Stimulated activated CD4-positive, alpha-beta T cell treated with anti-CD3 and anti-CD28 coated beads, Interleukin-12 subunit alpha, Interleukin-12 subunit beta, amount 100 ng/mL, for 24 hours (primary cell): ENCODE measurements at regions not wholly inside any gene's neighbourhood (a gene's known extent, or its start where the extent isn't known, plus 50 kb on each side); places are given as distances from the start of the nearest gene placed in this dataset.
"Not testable (repeated sequence)": the region's sequence is repeated elsewhere in the genome, so short reads cannot be mapped to it uniquely, and the experiment has no call there.

ENCODE experiments used
- DNase-seq, 2 experiments: peaks; one replicate each; pipeline ENCODE4 v3.0.0-alpha.2; 2020; ENCODE audit warnings: low read depth in 2 of 2

- not testable (repeated sequence) for DNase-seq
Measured at GRCh38 chr17:21470422-21470821, 94.3 kb downstream of the KCNJ12 start.

DNA sequence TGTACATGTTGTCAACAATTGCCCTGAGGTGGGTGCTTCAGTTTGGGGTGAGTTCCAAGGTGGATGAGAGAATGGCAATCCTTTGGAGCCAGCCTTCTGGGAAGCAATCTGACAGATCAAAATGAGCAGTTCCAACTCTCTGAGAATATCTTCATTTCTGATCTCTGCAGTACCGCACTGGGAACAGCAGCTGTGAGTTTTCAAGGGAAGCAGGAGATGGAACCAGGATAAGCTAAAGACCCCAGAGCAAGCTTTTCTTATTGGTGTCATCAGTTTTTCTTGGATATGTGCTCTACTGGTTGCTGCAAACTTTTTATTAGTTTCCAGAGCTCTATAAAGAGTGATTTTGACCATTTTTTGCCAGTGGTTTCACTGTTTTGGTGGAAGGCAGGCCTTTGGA lies 94.7 kb downstream of the KCNJ12 start:
- DNase-seq, result no peak

- DNase-seq, result no peak
Measured at GRCh38 chr17:21474815-21475214, 98.7 kb downstream of the KCNJ12 start.

DNA sequence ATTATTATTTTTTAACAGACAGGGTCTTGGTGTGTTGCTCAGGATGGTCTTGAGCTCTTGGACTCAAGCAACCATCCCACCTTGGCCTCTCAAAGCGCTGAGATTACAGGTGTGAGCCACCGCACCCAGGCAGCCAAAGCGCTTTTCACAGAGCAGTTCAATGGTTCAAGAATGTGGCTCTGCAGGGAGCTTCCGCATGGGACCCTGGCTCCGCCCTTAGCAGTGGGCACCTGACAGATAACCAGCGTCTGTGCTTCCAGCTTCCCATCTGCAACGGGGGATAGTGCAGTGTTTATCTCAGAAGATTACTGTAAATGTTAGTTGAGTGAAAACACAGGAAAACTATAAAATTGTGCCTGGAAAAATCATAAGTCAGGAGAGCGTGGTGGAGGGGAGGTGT lies 99.4 kb downstream of the KCNJ12 start:
- no peak for DNase-seq

DNA sequence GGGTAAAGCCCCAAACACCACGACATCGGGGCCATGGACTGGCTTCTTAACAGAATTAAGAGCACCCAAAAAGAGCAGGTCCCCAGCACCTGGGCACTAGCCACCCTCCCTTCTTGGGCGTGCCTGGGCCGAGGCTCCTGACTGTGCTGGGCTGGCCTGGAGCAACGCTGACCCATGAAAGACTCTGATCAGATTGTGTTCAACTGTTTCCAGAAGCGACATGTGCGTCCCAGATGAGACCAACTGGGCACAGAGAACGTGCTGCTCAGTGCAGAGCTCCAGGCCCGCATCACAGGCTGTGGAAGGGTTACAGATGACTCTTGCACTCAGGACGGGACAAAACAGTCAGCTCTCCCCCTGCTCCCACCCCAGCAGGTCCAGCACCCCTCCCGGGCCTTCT lies 100.7 kb downstream of the KCNJ12 start:
- DNase-seq, result no peak

DNA sequence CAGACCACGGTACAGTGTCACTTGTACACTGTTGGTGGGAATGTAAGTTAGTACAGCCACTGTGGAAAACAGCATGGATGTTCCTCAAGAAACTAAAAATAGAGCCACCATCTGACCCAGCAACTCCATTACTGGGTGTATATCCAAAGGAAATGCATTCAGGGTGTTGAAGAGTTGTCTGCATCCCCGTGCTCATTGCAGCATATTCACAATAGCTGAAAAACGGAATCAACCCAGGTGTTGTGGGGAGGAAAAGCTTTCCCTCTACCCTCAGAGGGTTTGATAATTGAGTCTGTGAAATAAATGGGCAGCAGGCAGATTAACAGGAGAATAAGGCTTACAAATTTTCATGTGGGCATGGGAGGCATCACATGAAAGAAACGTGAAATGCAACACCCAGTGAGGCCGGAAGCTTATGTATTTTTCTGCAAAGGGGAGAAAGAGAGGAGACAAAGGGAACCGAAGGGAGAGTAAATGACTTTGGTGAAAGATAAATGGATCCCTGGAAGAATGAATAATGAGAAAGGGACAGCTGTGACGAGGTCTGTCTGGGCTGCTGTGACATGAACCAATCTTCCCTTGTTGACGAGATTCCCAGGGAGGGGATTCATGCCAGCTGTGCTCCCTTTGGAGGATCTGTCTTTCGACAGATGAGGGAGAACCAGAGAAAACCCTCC lies 106.2 kb downstream of the KCNJ12 start:
- DNase-seq, result no peak

DNA sequence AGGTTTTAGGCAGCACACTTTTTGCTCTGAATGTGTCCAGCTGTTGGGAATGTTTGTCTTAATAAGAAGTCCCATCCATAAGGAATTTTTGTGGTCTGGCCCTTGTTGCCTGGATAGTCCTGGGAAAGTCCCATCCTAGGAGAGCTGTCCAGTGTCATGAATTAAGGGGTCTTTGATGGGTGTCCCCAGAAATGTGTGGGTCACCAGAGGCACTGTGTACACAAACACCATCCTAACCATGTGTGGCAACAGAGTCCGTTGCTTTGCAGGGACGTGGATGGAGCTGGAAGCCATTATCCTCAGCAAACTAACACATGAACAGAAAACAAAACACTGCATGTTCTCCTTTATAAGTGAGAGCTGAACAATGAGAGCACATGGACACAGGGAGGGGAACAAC lies 111.9 kb downstream of the KCNJ12 start:
- DNase-seq, result not testable (repeated sequence)

DNA sequence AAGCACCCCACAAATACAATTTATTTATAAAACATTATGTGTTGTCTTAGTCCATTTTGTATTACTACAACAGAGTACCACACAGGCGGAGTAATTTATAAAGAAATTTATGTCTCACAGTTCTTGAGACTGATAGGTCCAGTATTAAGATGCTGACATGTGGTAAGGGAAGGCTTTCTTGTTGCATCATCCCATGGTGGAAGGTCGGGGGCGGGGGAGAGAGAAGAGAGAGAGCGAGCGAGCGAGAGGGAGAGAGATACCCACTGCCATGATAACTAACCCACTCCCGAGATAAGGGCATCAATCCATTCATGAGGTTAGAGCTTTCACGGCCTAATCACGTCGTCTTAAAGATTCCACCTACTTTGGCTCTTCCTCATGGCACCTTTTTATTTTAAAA lies 117.8 kb downstream of the KCNJ12 start:
- DNase-seq, result no peak

- DNase-seq, result no peak
Measured at GRCh38 chr17:21495281-21495680, 119.1 kb downstream of the KCNJ12 start.

- DNase-seq, result no peak
Measured at GRCh38 chr17:21500064-21500463, 123.9 kb downstream of the KCNJ12 start.

- DNase-seq, result not testable (repeated sequence)
Measured at GRCh38 chr17:21501927-21502700, 126.0 kb downstream of the KCNJ12 start.

DNA sequence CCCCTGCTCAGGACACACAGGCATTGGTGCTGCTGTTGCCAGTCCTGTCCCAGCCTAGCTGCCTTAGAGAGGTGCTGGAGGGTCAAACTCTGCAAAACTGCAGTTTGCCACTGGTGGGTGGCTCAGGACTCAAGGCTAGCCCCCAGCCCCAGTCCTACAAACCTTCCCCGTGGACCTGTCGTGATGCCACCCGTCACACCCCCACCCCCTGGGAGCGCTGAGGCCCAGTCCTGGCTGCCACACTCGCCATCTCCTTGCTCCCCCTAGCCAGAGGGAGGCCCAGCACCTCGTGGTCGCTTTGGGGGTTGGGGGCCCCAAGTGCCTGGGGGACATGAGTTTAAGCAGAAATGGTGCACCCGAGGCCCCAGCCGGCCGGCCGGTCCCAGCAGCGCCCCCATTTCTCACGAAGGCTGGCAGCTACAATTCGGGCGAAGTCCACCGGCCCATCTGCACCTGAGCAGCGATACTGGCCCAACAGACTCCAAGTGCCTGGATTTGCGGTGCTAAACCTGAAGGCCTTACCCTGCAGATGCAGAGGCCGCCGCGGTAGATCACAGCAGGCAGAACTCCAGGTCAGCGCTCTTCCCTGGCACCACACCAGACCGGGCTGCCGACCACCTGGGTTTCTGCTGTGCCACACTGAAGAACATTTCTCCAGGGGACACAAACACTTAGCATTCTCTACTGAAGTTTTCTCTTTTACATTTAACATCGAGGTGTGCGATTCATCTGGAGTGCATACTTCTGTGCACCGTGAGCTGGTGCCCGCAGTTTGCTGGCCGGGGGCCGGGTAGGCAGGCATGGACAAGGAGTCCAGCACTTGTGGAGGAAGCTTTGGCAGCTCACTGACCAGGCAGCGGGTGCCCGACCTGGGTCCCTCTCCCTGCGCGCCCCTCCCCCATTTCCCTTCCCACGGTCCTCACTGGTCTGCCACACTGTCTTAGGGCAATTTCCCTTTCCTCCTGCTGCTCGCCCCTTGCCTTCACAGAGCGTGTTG lies 130.0 kb downstream of the KCNJ12 start:
- no peak for DNase-seq

- DNase-seq, result not testable (repeated sequence)
Measured at GRCh38 chr17:21507806-21508205, 131.6 kb downstream of the KCNJ12 start.

DNA sequence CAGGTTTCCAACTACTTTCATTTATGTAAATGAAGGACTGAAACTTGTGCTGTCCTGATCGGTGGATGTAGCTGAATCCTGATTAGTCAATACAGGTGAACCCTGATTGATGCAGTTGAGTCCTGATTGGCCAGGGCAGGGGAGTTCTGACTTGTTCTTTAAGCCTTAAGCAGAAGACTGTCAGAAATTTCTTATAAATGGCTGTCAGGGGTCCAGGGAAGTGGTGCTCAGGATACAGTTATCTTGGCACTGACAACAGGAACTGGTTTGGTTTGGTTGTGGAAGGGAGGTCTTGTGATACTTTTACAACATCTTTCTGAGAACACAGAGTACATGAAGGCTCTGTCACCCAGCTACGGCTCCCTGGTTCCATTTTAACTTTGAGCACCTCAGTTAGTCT lies 132.1 kb downstream of the KCNJ12 start:
- no peak for DNase-seq

- DNase-seq, result not testable (repeated sequence)
Measured at GRCh38 chr17:21509356-21509755, 133.2 kb downstream of the KCNJ12 start.

DNA sequence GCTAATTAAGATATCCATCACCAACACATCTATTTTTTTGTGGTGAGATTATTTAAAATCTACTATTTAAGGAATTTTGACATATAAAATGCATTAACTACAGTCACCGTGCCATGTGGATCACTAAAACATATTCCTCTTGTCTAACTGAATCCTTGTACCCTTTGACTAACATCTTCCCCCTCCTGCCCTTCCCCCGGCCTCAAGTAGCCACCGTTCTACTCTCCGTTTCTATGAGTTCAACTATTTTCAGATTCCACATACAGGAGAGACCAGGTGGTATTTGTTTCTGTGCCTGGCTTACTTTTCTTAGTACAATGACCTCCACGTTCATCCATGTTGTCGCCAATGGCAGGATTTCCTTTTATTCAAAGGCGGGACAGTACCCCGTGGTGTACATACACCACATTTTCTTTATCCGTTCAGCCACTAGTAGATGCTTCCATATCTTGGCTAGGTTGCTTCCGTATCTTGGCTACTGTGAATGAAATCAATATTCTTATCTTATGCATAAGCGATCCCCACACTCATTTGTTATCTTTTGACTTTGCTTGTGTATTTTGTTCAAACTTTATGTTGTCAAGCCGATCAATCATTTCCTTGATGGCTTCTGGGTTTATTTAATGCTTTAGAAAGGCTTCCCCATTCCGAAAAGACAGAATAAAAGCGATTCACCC lies 134.7 kb downstream of the KCNJ12 start:
- no peak for DNase-seq

GRCh38 chr17:21511363-21512195 lies 135.4 kb downstream of the KCNJ12 start:
- DNase-seq, result peak; percentile 39 to 57

- DNase-seq, result no peak
Measured at GRCh38 chr17:21512307-21513011, 136.3 kb downstream of the KCNJ12 start.

- DNase-seq, result peak; percentile 59 to 67
Measured at GRCh38 chr17:21513012-21513570, 136.9 kb downstream of the KCNJ12 start.

DNA sequence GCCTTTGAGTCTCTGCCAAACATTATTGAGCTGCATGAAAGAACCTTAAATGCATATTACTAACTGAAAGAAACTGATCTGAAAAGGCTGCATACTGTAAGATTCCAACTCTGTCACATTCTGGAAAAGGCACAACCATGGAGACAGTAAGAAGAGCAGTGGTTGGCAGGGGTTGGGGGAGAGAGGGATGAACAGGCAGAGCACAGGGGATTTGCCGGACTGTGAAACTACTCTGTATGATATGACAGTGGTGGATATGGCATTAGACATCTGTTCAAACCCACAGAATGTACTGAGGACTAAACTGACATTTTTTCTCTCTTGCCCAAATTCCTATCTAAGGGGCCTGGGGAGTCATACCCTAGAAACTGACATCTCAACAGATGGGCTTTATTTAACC lies 138.4 kb downstream of the KCNJ12 start:
- DNase-seq, result not testable (repeated sequence)
